ENCODE measurements at regions not wholly inside any gene's neighbourhood (a gene's known extent, or its start where the extent isn't known, plus 50 kb on each side); places are given as distances from the start of the nearest gene placed in this dataset.

GRCh38 chr4:58138786-58139668 is 1028.8 kb upstream of the IGFBP7 start:
- H3K4me3 ChIP-seq (ENCODE audit: low read depth, low read length), result no peak overlapping the region
- no peak for TF ChIP-seq CTCF (conservative IDR thresholded peaks at IDR 0.05; ENCODE audit: low read depth, low read length)
- no peak for DNase-seq (ENCODE audit: low read depth)

GRCh38 chr4:58136604-58137003 is 1026.4 kb upstream of the IGFBP7 start:
- TF ChIP-seq CTCF (conservative IDR thresholded peaks at IDR 0.05; ENCODE audit: low read depth, low read length), result no peak
- DNase-seq (ENCODE audit: low read depth), result no peak
- H3K4me3 ChIP-seq (ENCODE audit: low read depth, low read length), result no peak overlapping the region

GRCh38 chr4:58127680-58128079 is 1017.5 kb upstream of the IGFBP7 start:
- H3K4me3 ChIP-seq (ENCODE audit: low read depth, low read length), result no peak overlapping the region
- DNase-seq (ENCODE audit: low read depth), result no peak
- no peak for TF ChIP-seq CTCF (conservative IDR thresholded peaks at IDR 0.05; ENCODE audit: low read depth, low read length)

- DNase-seq (ENCODE audit: low read depth), result no peak
- H3K4me3 ChIP-seq (ENCODE audit: low read depth, low read length), result no peak overlapping the region
- TF ChIP-seq CTCF (conservative IDR thresholded peaks at IDR 0.05; ENCODE audit: low read depth, low read length), result no peak
Observed at GRCh38 chr4:58119298-58119697, 1009.1 kb upstream of the IGFBP7 start.

GRCh38 chr4:58113126-58113525 is 1002.9 kb upstream of the IGFBP7 start:
- no peak overlapping the region for H3K4me3 ChIP-seq (ENCODE audit: low read depth, low read length)
- no peak for TF ChIP-seq CTCF (conservative IDR thresholded peaks at IDR 0.05; ENCODE audit: low read depth, low read length)
- no peak for DNase-seq (ENCODE audit: low read depth)

GRCh38 chr4:58111818-58112217 is 1001.6 kb upstream of the IGFBP7 start:
- no peak for TF ChIP-seq CTCF (conservative IDR thresholded peaks at IDR 0.05; ENCODE audit: low read depth, low read length)
- no peak overlapping the region for H3K4me3 ChIP-seq (ENCODE audit: low read depth, low read length)
- DNase-seq (ENCODE audit: low read depth), result no peak

GRCh38 chr4:58093352-58093751 is 983.2 kb upstream of the IGFBP7 start:
- TF ChIP-seq CTCF (conservative IDR thresholded peaks at IDR 0.05; ENCODE audit: low read depth, low read length), result no peak
- DNase-seq (ENCODE audit: low read depth), result no peak
- H3K4me3 ChIP-seq (ENCODE audit: low read depth, low read length), result no peak overlapping the region
